ENCODE measurements at regions not wholly inside any gene's neighbourhood (a gene's known extent, or its start where the extent isn't known, plus 50 kb on each side); places are given as distances from the start of the nearest gene placed in this dataset.

- TF ChIP-seq POLR2A (IDR thresholded peaks at IDR 0.05), result no peak
- TF ChIP-seq CTCF (IDR thresholded peaks at IDR 0.05), result no peak
These were observed 192.5 kb upstream of the RREB1 start for GRCh38 chr6:6915219-6915618.

All from uterus (tissue), 2 donors.